GM18499 (cell line): ENCODE measurements at regions not wholly inside any gene's neighbourhood (a gene's known extent, or its start where the extent isn't known, plus 50 kb on each side); places are given as distances from the start of the nearest gene placed in this dataset.

ENCODE experiments used
- ATAC-seq: cut with Tn5 transposase; IDR thresholded peaks from one replicate; pipeline ENCODE4 v1.9.1; 2021; ENCODE audit warnings: moderate number of reproducible peaks; ENCODE audit not compliant: insufficient read depth, unreplicated experiment

DNA sequence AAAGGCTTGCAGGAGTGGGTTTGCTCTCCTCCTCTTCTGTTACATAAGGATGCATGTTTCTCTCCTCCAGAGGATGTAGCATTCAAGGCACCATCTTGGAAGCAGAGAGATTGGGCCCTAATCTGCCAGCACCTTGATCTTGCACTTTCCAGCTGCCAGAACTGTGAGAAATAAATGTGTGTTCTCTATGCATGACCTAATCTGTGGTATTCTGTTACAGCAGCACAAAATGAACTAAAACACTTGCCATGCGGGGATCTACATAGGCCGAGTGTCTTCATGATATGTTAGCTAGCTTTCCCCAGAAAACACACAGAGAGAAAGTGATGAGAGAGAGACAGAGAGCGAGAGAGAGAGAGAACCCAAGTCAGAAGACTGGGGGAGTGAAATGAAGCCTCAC is 273.5 kb downstream of the UTP18 start:
- no peak for ATAC-seq

- no peak for ATAC-seq
These were observed 276.3 kb downstream of the UTP18 start for GRCh38 chr17:51536627-51537026.

- no peak for ATAC-seq
These were observed 277.7 kb downstream of the UTP18 start for GRCh38 chr17:51537996-51538550.

DNA sequence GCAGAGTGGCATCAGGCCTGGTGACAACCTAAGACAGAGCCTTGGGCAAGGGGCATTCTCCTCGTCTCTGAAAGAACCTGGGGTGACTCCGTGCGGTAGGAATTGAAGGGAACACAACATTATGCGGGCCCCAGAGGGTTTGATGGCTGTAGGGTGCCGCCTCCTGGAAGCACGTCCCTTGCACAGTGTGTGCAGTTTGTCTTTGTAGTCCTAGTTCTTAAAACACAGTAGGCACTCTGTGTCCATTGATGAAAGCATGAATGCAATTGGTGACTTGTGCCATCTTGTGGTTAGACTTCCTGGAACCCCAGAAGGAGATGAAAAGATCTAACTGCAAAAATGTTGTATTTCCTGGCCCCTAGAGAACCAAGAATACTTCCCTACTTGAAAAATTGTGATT is 279.8 kb downstream of the UTP18 start:
- no peak for ATAC-seq

GRCh38 chr17:51541215-51541614 is 280.9 kb downstream of the UTP18 start:
- ATAC-seq, result no peak

DNA sequence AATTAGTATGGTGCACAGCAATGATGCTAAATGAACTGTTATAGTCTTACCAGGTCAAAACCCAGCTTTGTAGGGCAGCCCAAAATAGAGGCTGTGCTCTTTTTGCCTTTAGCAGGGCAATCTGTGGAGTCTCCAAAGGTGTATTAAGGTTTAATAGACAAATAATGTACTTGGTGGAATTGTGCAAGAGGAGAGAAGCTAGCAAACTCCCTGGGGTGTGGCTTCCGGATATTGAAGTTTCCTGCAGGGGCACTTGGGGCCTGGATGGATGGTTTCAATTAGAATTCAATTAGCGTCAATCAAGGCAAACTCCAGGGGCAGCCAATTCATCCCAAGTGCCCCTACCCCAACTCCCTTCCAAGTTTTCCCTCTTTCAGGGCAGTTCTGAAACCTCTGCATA is 285.8 kb downstream of the UTP18 start:
- no peak for ATAC-seq

GRCh38 chr17:51548125-51548524 is 287.8 kb downstream of the UTP18 start:
- no peak for ATAC-seq

DNA sequence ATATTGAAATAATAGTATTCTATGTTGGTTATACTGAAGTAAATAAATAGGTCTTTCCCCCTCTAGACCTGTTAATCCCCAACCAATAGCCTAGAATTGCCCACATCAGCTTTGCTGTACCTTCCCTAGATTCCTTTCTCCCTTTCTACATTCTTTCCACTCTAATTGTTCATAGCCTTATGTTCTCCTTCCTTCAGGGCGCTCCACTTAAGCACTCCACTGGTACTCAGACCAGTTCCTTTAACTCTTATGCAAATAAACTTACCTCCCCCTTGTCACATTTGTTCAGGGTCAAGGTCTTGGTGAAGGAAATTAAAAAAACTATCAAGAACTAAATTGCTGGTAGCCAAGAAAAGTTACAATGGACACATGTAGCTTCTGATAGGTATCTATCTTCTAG is 294.8 kb downstream of the UTP18 start:
- no peak for ATAC-seq

- no peak for ATAC-seq
These were observed 299.4 kb downstream of the UTP18 start for GRCh38 chr17:51559778-51560177.

- no peak for ATAC-seq
These were observed 300.1 kb downstream of the UTP18 start for GRCh38 chr17:51560398-51560797.

DNA sequence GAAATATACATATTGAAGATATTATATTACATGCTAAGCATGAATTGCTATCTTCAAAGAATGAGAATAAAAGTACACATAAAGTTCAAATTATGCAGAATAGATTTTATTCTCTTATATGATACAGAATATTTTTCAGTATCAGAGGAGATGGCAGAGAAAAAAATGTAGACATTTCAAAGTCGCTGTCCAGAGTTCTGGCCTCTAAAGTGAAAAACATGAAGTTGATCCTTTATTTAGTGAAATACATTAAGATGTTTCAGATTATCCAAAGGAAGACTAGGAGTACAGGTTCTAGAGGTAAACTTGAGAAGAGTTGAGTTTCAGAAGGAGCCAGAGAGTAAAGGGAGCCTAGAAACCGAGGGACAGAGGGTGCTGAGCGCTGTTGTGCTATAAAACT is 303.6 kb downstream of the UTP18 start:
- ATAC-seq, result no peak

GRCh38 chr17:51572115-51572514 is 311.8 kb downstream of the UTP18 start:
- no peak for ATAC-seq
